Transverse colon (tissue), 4 donors: ENCODE measurements at regions not wholly inside any gene's neighbourhood (a gene's known extent, or its start where the extent isn't known, plus 50 kb on each side); places are given as distances from the start of the nearest gene placed in this dataset.

Experiments used
- CTCF ChIP-seq, 5 experiments: fragments of 200-600 bp in 3 of 5; fragments of 450-650 bp in 2 of 5; sonication (generic) in 3 of 5; IDR thresholded peaks; 1 replicate in 2 of 5; 2 replicates in 3 of 5; pipeline ENCODE4 v1.5.1; 2016 to 2017; ENCODE audit warnings: antibody characterized with exemption in 5 of 5, inconsistent platforms in 3 of 5, mild to moderate bottlenecking in 2 of 5, moderate library complexity in 1 of 5
- POLR2A ChIP-seq: fragments of 450-650 bp; IDR thresholded peaks from one replicate; pipeline ENCODE4 v1.6.1; 2016; ENCODE audit warnings: antibody characterized with exemption, mild to moderate bottlenecking, moderate library complexity
- POLR2AphosphoS5 ChIP-seq, 3 donors: sonication (generic); formaldehyde crosslinking; IDR thresholded peaks; one replicate each; pipeline ENCODE4 v1.6.1; 2016; ENCODE audit warnings: antibody characterized with exemption in 3 of 3

GRCh38 chr16:79673635-79674034 is 73.1 kb upstream of the MAF start:
- no peak for TF ChIP-seq CTCF (IDR thresholded peaks at IDR 0.05)
- TF ChIP-seq POLR2AphosphoS5 (IDR thresholded peaks at IDR 0.05): no peak
- no peak for TF ChIP-seq POLR2A
